Immature natural killer cell (primary cell): ENCODE measurements at regions not wholly inside any gene's neighbourhood (a gene's known extent, or its start where the extent isn't known, plus 50 kb on each side); places are given as distances from the start of the nearest gene placed in this dataset.

Experiments
- DNase-seq, 3 donors: peaks; one replicate each; pipeline ENCODE4 v3.0.0; 2022; ENCODE audit warnings: mixed read lengths in 1 of 3
- H3K27ac Mint-ChIP-seq, 6 donors: one replicate each; pipeline ENCODE4 v1.8.0; 2020; ENCODE audit warnings: mixed read lengths in 6 of 6, mild to moderate bottlenecking in 5 of 6, inconsistent platforms in 4 of 6, moderate library complexity in 3 of 6
- H3K27me3 Mint-ChIP-seq, 3 donors: one replicate each; pipeline ENCODE4 v1.8.0; 2020 to 2021; ENCODE audit warnings: low read depth in 3 of 3, mild to moderate bottlenecking in 3 of 3, mixed read lengths in 3 of 3, moderate library complexity in 3 of 3, inconsistent platforms in 1 of 3
- H3K36me3 Mint-ChIP-seq, 3 donors: one replicate each; pipeline ENCODE4 v1.8.0; 2020; ENCODE audit warnings: mixed read lengths in 3 of 3, inconsistent platforms in 2 of 3, mild to moderate bottlenecking in 2 of 3
- H3K4me1 Mint-ChIP-seq, 2 donors: one replicate each; pipeline ENCODE4 v1.8.0; 2020; ENCODE audit warnings: inconsistent platforms in 2 of 2, mild to moderate bottlenecking in 2 of 2, mixed read lengths in 2 of 2, moderate library complexity in 1 of 2
- H3K4me3 Mint-ChIP-seq, 5 donors: one replicate each; pipeline ENCODE4 v1.8.0; 2020; ENCODE audit warnings: mild to moderate bottlenecking in 5 of 5, mixed read lengths in 5 of 5, inconsistent platforms in 3 of 5, moderate library complexity in 3 of 5
- H3K9me3 Mint-ChIP-seq, 6 donors: one replicate each; pipeline ENCODE4 v1.8.0; 2020; ENCODE audit warnings: mild to moderate bottlenecking in 6 of 6, mixed read lengths in 6 of 6, inconsistent platforms in 4 of 6, moderate library complexity in 3 of 6

DNA sequence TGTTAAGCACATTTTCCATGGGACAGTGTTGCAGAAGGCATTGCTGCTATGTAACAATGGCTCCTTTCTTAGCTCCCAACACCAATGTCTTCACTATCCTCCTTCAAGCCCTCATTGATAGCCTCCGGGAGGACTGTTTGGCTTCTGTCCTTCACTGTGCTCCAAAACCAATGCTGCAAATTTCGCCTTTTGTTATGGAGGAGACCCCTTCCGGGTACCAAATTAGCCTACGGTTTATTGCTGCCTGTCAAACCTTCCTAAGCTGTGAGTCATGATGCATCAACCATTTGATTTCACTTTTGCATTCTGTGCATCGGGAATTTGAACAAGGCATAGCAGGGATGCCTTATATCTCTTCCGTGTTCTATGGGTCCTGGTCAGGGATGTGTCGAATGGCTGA is 432.9 kb downstream of the GATA3 start:
- Mint-ChIP-seq H3K27me3 (peaks cover 4 to 7% (median 6%) of the 10 kb centered on the region in 3 donors), H3K36me3 (no peaks in the 10 kb centered on the region), H3K9me3 (no peaks in the 10 kb centered on the region), H3K4me1 (no peaks in the 10 kb centered on the region), H3K4me3 (no peak overlapping the region), H3K27ac (no peak overlapping the region)
- DNase-seq: no peak

DNA sequence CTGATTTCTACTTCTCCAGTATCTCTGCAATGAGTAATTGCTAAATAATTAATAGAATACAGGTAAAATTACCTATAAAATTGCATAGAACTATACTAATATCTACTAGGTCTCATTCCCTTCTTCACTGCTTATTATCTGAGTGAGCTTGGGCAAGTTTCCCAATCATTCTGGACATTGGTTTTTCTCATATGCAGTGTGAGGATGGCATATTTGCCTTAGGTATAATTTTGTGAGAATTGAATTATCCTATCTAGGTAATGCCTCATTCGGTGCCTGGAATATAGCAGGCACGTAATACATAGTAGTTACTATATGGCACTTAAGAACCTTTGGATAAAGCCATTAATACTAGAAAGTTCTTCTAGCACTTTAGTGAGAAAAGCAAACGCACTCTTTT is 434.7 kb downstream of the GATA3 start:
- H3K4me1 Mint-ChIP-seq: no peaks in the 10 kb centered on the region
- no peaks in the 10 kb centered on the region for H3K36me3 Mint-ChIP-seq
- H3K27ac Mint-ChIP-seq: no peak overlapping the region
- peaks cover 3 to 4% (median 4%) of the 10 kb centered on the region in 3 donors for H3K27me3 Mint-ChIP-seq
- DNase-seq: no peak
- no peaks in the 10 kb centered on the region for H3K9me3 Mint-ChIP-seq
- no peak overlapping the region for H3K4me3 Mint-ChIP-seq

DNA sequence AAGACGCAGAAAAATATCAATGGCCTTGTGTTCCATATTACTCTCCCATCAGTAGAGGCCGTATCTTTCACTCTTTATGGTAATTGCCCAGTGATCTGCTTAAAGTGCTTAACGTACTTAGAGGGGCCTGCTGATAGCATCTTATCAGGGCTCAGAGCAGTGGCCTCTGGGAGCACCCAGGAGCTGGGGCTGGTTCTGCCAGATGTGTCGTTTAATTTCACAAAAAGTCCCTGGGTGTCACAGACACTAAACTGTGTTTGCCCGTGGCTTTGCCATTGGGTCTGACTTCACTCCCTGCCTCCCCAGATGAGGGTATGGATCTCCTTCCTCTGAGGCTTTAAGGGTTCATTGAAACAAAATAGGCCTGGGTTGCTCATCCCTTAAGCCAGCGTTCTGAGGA is 435.3 kb downstream of the GATA3 start:
- DNase-seq: no peak
- Mint-ChIP-seq H3K27me3 (peaks cover 1 to 4% (median 3%) of the 10 kb centered on the region in 3 donors), H3K4me3 (no peak overlapping the region), H3K9me3 (no peaks in the 10 kb centered on the region), H3K4me1 (no peaks in the 10 kb centered on the region), H3K36me3 (no peaks in the 10 kb centered on the region), H3K27ac (no peak overlapping the region)

DNA sequence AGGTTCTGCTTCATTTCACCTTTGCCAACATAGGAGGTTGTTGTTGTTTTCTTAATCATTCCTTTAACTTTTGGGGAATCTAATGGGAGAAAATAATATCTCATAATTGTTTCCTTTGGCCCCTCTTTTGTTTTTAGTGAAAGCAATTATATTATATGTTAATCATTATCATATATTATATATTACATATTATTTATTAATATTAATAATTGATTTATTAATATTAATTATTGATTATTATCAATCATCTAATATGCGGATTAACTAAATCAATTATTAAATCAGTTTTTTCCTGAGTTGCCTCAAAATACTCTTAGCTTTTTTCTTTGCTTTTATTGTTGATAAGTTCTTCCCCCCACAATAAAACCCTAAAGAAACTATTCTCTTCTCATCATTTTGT is 443.8 kb downstream of the GATA3 start:
- no peak overlapping the region for H3K4me3 Mint-ChIP-seq
- no peak for DNase-seq
- no peak overlapping the region for H3K27ac Mint-ChIP-seq
- H3K9me3 Mint-ChIP-seq: no peaks in the 10 kb centered on the region
- H3K4me1 Mint-ChIP-seq: no peaks in the 10 kb centered on the region
- H3K27me3 Mint-ChIP-seq: peaks cover 1 to 7% (median 4%) of the 10 kb centered on the region in 3 donors
- no peaks in the 10 kb centered on the region for H3K36me3 Mint-ChIP-seq

DNA sequence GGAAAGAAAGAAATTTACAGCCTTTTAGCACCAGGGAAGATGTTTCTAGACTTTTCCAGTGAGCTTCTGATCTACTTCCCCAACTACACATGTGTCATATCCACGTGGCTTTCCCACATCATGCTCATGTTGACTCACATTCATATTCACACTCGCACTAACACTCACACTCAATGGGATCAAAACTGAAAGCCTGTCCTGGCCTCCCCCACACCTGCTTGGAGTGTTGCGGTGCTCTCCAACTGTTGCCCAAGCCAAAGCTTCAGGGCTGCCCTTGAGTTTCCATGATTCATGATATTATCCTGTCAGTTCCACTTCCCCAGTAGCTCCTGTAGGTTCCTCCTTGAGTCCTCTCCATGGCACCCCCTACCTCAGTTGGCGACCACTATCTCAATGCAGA is 444.4 kb downstream of the GATA3 start:
- no peak overlapping the region for H3K4me3 Mint-ChIP-seq
- no peaks in the 10 kb centered on the region for H3K36me3 Mint-ChIP-seq

DNA sequence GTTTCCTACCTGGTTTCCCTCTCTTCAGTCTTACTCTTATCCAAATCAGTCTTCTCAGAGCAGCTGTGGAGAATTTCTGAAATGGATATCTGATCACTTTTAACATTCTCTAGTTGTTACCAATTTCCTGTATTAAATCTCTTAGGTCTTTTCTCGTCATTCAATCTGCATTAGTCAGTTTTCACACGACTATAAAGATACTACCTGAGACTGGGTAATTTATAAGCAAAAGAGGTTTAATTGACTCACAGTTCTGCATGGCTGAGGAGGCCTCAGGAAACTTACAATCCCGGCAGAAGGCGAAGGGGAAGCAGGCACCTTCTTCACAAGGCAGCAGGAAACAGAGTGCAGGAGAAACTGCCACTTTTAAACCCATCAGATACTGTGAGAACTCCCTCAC is 444.8 kb downstream of the GATA3 start:
- no peaks in the 10 kb centered on the region for H3K4me1 Mint-ChIP-seq
- H3K4me3 Mint-ChIP-seq: no peak overlapping the region
- no peak overlapping the region for H3K27ac Mint-ChIP-seq
- H3K36me3 Mint-ChIP-seq: no peaks in the 10 kb centered on the region
- DNase-seq: no peak
- peaks cover 1 to 11% (median 4%) of the 10 kb centered on the region in 3 donors for H3K27me3 Mint-ChIP-seq
- H3K9me3 Mint-ChIP-seq: no peaks in the 10 kb centered on the region

More for the DNA sequence above, 444.4 kb downstream of the GATA3 start:
- Mint-ChIP-seq H3K4me1 (no peaks in the 10 kb centered on the region), H3K27ac (no peak overlapping the region), H3K9me3 (no peaks in the 10 kb centered on the region), H3K27me3 (peaks cover 1 to 8% (median 4%) of the 10 kb centered on the region in 3 donors)
- no peak for DNase-seq

DNA sequence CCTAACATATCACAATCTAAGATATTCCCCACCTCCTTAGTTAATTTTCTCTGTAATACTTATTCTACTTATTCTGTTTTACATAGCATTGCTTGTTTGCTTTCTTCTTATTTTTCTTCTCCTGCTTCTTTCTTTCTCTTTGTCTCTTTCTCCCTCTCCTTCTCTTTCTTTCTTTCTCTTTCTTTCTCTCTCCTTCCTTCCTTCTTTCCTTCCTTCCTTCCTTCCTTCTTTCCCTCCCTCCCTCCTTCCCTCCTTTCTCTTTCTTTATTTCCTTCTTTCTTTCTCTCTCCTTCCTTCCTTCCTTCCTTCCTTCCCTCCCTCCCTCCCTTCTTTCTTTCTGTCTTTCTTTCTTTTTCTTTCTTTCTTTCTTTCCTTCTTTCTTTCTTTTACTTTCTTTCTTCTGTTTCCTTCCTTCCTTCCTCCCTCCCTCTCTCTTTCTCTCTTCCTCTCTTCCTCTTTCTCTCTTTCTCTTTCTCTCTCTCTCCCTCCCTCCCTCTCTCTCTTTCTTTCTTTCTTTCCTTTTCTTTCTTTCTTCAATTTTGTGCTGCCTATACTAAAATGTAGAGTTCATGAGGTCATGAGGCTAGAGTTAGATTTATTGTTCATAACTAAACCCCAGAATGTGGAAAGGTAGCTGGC is 445.4 kb downstream of the GATA3 start:
- Mint-ChIP-seq H3K9me3 (no peaks in the 10 kb centered on the region), H3K4me3 (no peak overlapping the region), H3K4me1 (no peaks in the 10 kb centered on the region), H3K36me3 (no peaks in the 10 kb centered on the region), H3K27ac (no peak overlapping the region), H3K27me3 (peaks cover 4 to 11% (median 6%) of the 10 kb centered on the region in 3 donors)
- DNase-seq: no peak

DNA sequence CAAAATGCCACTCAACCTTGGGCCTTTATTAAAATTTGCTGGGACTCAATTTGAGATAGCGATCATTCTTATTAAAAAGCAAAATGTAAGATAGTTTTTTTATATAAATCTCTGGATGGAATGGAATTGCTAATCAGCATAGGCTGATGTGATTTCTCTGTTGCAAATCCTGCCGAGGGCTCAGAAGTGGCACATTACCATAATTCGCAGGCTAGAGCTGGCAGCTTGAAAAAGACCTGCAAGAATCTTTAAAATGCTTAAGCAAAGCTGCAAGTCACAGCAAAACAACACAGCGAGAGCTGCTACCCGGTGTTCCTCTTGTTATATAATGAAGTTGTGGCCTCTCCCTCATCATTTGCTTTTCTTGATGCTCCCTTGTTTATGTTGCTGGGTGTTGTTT is 448.1 kb downstream of the GATA3 start:
- Mint-ChIP-seq H3K4me1 (no peaks in the 10 kb centered on the region), H3K36me3 (no peaks in the 10 kb centered on the region), H3K27me3 (peaks cover 8 to 12% (median 10%) of the 10 kb centered on the region in 3 donors), H3K4me3 (no peak overlapping the region), H3K27ac (no peak overlapping the region), H3K9me3 (no peaks in the 10 kb centered on the region)
- no peak for DNase-seq

DNA sequence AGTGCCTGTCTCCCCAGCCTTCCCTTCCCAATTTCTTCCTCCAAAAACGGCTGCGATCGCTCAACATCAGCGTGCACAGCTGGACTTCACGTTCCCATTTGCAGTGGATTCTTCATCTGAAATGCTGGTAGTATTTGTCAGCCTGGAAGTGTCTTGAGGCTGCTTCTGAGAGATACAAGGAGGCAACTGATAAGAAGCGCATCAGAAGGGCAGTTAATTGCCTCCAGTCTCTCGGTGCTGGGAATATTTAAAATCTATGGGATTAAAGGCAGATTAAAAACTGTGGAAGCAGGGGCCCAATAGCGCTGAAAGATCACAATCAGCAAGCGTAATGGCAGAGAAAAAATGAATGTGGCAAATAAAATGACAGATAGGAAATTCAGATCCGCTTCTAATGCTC is 450.0 kb downstream of the GATA3 start:
- H3K4me3 Mint-ChIP-seq: no peak overlapping the region
- no peaks in the 10 kb centered on the region for H3K36me3 Mint-ChIP-seq
- no peaks in the 10 kb centered on the region for H3K4me1 Mint-ChIP-seq
- H3K27me3 Mint-ChIP-seq: peaks cover 7 to 9% (median 8%) of the 10 kb centered on the region in 3 donors
- H3K27ac Mint-ChIP-seq: no peak overlapping the region
- DNase-seq: no peak
- no peaks in the 10 kb centered on the region for H3K9me3 Mint-ChIP-seq

DNA sequence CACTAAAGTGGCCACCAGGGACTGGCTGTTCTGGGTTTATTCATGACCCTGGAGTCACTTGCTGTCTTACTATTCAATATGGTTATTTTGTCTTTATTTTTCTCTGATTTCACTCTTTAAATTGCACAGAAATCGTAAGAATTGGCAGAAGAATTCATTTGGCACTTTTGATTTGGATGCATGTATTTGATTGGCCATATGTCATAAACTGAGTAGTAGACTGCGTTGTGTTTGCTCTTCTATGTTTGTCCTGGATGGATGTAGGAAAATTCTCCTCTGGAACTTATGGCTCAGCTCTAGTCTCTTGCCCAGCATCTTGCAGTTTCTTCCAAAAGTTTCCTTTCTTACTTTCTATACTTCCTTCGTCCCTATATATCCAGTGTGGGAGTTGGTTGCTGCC is 452.7 kb downstream of the GATA3 start:
- peaks cover 10 to 11% (median 11%) of the 10 kb centered on the region in 3 donors for H3K27me3 Mint-ChIP-seq
- H3K36me3 Mint-ChIP-seq: no peaks in the 10 kb centered on the region
- H3K4me1 Mint-ChIP-seq: no peaks in the 10 kb centered on the region
- no peak overlapping the region for H3K27ac Mint-ChIP-seq
- no peak for DNase-seq
- H3K4me3 Mint-ChIP-seq: no peak overlapping the region
- no peaks in the 10 kb centered on the region for H3K9me3 Mint-ChIP-seq

DNA sequence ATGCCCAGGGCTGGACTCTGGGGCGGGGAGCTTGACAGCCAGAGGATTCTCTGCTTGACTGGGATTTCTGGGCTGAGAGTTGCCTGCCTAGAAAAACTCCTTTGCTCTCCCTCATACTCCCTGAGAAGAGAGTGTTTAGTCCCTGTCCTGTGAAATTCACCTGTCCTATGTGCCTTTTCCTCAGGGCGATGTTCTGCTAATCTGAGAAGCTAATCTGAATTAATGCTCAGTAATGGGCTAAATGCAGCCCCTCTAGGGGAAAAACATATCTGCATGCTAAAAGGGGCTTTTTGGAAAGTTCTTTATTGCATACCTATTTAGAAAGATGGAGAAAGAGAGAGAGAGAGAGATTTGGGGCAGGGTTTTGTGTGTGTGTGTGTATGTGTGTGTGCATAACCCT is 454.4 kb downstream of the GATA3 start:
- Mint-ChIP-seq H3K36me3 (no peaks in the 10 kb centered on the region), H3K27ac (no peak overlapping the region), H3K9me3 (no peaks in the 10 kb centered on the region), H3K4me1 (no peaks in the 10 kb centered on the region), H3K4me3 (no peak overlapping the region), H3K27me3 (peaks cover 10 to 11% (median 10%) of the 10 kb centered on the region in 3 donors)
- no peak for DNase-seq

DNA sequence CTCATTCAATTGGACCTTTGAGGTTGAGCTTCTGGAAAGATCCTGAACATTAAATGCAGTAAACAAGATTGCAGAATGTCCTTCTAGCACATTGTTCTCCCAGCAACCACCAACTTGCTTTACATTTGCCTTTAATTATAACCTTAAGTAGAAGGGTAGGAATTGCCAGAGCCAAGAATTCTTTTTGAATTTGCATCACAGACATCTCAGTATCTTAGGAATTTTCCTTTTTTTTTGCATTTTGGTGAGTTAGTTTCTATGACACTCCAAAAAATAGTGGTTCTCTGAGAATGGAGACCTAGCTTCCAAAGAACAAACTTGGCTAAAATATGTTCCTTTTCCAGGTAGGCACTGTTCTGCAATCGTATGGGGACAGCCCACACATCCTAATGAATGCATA is 456.0 kb downstream of the GATA3 start:
- H3K36me3 Mint-ChIP-seq: peaks cover 0 to 3% (median 0%) of the 10 kb centered on the region in 3 donors
- H3K4me3 Mint-ChIP-seq: no peak overlapping the region
- no peaks in the 10 kb centered on the region for H3K4me1 Mint-ChIP-seq
- no peak for DNase-seq
- H3K9me3 Mint-ChIP-seq: no peaks in the 10 kb centered on the region
- H3K27me3 Mint-ChIP-seq: peaks cover 4 to 13% (median 12%) of the 10 kb centered on the region in 3 donors
- no peak overlapping the region for H3K27ac Mint-ChIP-seq

DNA sequence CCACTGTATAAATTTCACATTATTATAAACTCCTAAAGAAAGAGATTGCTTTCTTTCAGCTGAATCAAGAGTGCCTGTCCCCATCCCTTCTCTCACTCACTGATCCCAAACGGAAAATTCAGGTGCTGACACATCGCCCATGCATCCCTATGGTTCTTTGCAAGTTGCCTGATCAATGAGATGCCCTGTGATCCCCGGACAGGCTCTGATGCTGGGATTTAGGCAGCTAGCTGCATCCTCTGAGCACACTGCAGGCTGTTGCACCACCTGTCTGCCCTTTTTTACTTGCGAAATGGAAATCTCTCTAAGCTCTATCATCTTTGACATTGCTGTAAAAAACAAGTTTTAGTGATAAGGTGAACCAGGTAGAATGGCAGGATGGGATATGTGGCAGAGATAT is 456.5 kb downstream of the GATA3 start:
- Mint-ChIP-seq H3K9me3 (no peaks in the 10 kb centered on the region), H3K27me3 (peaks cover 4 to 14% (median 10%) of the 10 kb centered on the region in 3 donors), H3K4me3 (no peak overlapping the region), H3K36me3 (peaks cover 0 to 3% (median 0%) of the 10 kb centered on the region in 3 donors), H3K27ac (no peak overlapping the region), H3K4me1 (no peaks in the 10 kb centered on the region)
- DNase-seq: no peak

DNA sequence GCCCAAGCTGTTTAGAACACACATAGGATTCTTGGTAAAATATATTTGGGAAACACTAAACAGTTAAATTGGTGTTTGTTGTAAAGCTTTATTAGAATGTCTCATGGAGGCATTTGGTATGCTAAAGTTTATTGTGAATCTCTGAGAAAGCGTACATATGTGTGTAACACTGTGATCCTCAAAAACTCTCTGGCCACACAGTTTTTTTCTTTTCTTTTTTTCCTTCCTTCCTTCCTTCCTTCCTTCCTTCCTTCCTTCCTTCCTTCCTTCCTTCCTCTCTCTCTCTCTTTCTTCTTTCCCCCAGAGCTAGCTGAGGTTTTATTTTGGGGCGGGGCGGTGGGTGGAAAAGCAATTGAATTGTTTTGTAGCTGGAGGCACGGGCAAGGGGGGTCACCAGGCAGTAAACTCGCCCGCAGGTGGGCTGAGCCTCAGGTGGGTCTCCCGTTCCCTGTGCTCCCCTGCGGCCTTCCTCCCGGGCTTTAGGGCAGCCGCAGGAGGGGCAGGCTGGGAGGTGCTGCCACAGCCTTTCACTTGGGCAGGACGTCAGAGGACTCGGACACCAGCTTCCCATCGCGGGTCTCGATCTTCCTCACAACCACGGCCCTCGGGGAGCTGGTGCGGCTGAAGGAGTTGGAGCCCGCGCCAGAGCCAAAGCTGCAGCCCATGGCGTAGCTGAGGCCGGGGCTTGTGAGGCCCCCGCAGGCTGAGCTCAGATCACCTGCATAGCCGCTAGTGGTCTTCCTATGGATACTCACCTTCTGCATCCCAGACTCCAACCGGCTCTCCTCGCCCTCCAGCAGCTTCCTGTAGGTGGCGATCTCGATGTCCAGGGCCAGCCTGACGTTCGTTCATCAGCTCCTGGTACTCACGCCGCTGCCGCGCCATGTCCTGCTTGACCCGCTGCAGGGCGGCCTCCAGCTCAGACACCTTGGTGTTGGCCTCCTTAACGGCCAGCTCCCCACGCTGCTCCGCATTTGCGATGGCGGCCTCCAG is 459.0 kb downstream of the GATA3 start:
- Mint-ChIP-seq H3K4me1 (no peaks in the 10 kb centered on the region), H3K4me3 (no peak overlapping the region), H3K27ac (no peak overlapping the region), H3K9me3 (no peaks in the 10 kb centered on the region), H3K27me3 (peaks cover 4 to 17% (median 5%) of the 10 kb centered on the region in 3 donors), H3K36me3 (peaks cover 0 to 3% (median 0%) of the 10 kb centered on the region in 3 donors)
- no peak for DNase-seq
